ENCODE measurements at regions not wholly inside any gene's neighbourhood (a gene's known extent, or its start where the extent isn't known, plus 50 kb on each side); places are given as distances from the start of the nearest gene placed in this dataset.
"Not testable (repeated sequence)": the region's sequence is repeated elsewhere in the genome, so short reads cannot be mapped to it uniquely, and the experiment has no call there.

GRCh38 chr1:185559151-185559550, 175.0 kb upstream of the HMCN1 start:
- Histone ChIP-seq H3K4me3 (ENCODE audit: low read depth in 1 of 5, low read length in 5 of 5) (no peak overlapping the region), H3K27me3 (ENCODE audit: control insufficient read depth in 5 of 5, insufficient read depth in 4 of 5, low read length in 5 of 5) (no peaks in the 10 kb centered on the region), H3K4me1 (ENCODE audit: control insufficient read depth in 5 of 5, insufficient read depth in 5 of 5, low read length in 5 of 5) (peaks cover 0 to 16% (median 11%) of the 10 kb centered on the region in 5 donors), H3K36me3 (ENCODE audit: control insufficient read depth in 5 of 5, insufficient read depth in 5 of 5, low read length in 5 of 5) (no peaks in the 10 kb centered on the region), H3K27ac (ENCODE audit: low read depth, low read length) (no peak overlapping the region), H3K9me3 (ENCODE audit: control insufficient read depth in 5 of 5, low read length in 5 of 5) (no peaks in the 10 kb centered on the region), H3K9ac (ENCODE audit: low read length in 5 of 5) (no peak overlapping the region)

- H3K36me3 ChIP-seq (ENCODE audit: control insufficient read depth in 5 of 5, insufficient read depth in 5 of 5, low read length in 5 of 5) = no peaks in the 10 kb centered on the region
- no peak overlapping the region for H3K27ac ChIP-seq (ENCODE audit: low read depth, low read length)
- H3K27me3 ChIP-seq (ENCODE audit: control insufficient read depth in 5 of 5, insufficient read depth in 4 of 5, low read length in 5 of 5) = no peaks in the 10 kb centered on the region
- H3K9me3 ChIP-seq (ENCODE audit: control insufficient read depth in 5 of 5, low read length in 5 of 5) = no peaks in the 10 kb centered on the region
- no peak overlapping the region for H3K9ac ChIP-seq (ENCODE audit: low read length in 5 of 5)
- H3K4me1 ChIP-seq (ENCODE audit: control insufficient read depth in 5 of 5, insufficient read depth in 5 of 5, low read length in 5 of 5) = peaks cover 0 to 16% (median 11%) of the 10 kb centered on the region in 5 donors
- no peak overlapping the region for H3K4me3 ChIP-seq (ENCODE audit: low read depth in 1 of 5, low read length in 5 of 5)
Observed at GRCh38 chr1:185556561-185556960, 177.6 kb upstream of the HMCN1 start.

GRCh38 chr1:185555743-185556142, 178.4 kb upstream of the HMCN1 start:
- Histone ChIP-seq H3K27ac (ENCODE audit: low read depth, low read length) (no peak overlapping the region), H3K9ac (ENCODE audit: low read length in 5 of 5) (no peak overlapping the region), H3K4me3 (ENCODE audit: low read depth in 1 of 5, low read length in 5 of 5) (no peak overlapping the region), H3K27me3 (ENCODE audit: control insufficient read depth in 5 of 5, insufficient read depth in 4 of 5, low read length in 5 of 5) (no peaks in the 10 kb centered on the region), H3K9me3 (ENCODE audit: control insufficient read depth in 5 of 5, low read length in 5 of 5) (no peaks in the 10 kb centered on the region), H3K4me1 (ENCODE audit: control insufficient read depth in 5 of 5, insufficient read depth in 5 of 5, low read length in 5 of 5) (peaks cover 0 to 22% (median 15%) of the 10 kb centered on the region in 5 donors), H3K36me3 (ENCODE audit: control insufficient read depth in 5 of 5, insufficient read depth in 5 of 5, low read length in 5 of 5) (no peaks in the 10 kb centered on the region)

- Histone ChIP-seq H3K27ac (ENCODE audit: low read depth, low read length) (no peak overlapping the region), H3K9ac (ENCODE audit: low read length in 5 of 5) (no peak overlapping the region), H3K36me3 (ENCODE audit: control insufficient read depth in 5 of 5, insufficient read depth in 5 of 5, low read length in 5 of 5) (no peaks in the 10 kb centered on the region), H3K4me1 (ENCODE audit: control insufficient read depth in 5 of 5, insufficient read depth in 5 of 5, low read length in 5 of 5) (peaks cover 0 to 11% (median 5%) of the 10 kb centered on the region in 5 donors), H3K4me3 (ENCODE audit: low read depth in 1 of 5, low read length in 5 of 5) (peak overlapping the region in 1 of 5 donors; percentile 2), H3K9me3 (ENCODE audit: control insufficient read depth in 5 of 5, low read length in 5 of 5) (no peaks in the 10 kb centered on the region), H3K27me3 (ENCODE audit: control insufficient read depth in 5 of 5, insufficient read depth in 4 of 5, low read length in 5 of 5) (no peaks in the 10 kb centered on the region)
Observed at GRCh38 chr1:185551008-185551407, 183.2 kb upstream of the HMCN1 start.

GRCh38 chr1:185549906-185550305, 184.3 kb upstream of the HMCN1 start:
- Histone ChIP-seq H3K4me1 (ENCODE audit: control insufficient read depth in 5 of 5, insufficient read depth in 5 of 5, low read length in 5 of 5) (peaks cover 0 to 11% (median 5%) of the 10 kb centered on the region in 5 donors), H3K9ac (ENCODE audit: low read length in 5 of 5) (no peak overlapping the region), H3K9me3 (ENCODE audit: control insufficient read depth in 5 of 5, low read length in 5 of 5) (no peaks in the 10 kb centered on the region), H3K27me3 (ENCODE audit: control insufficient read depth in 5 of 5, insufficient read depth in 4 of 5, low read length in 5 of 5) (no peaks in the 10 kb centered on the region), H3K27ac (ENCODE audit: low read depth, low read length) (no peak overlapping the region), H3K4me3 (ENCODE audit: low read depth in 1 of 5, low read length in 5 of 5) (no peak overlapping the region), H3K36me3 (ENCODE audit: control insufficient read depth in 5 of 5, insufficient read depth in 5 of 5, low read length in 5 of 5) (no peaks in the 10 kb centered on the region)

- Histone ChIP-seq H3K36me3 (ENCODE audit: control insufficient read depth in 5 of 5, insufficient read depth in 5 of 5, low read length in 5 of 5) (no peaks in the 10 kb centered on the region), H3K27me3 (ENCODE audit: control insufficient read depth in 5 of 5, insufficient read depth in 4 of 5, low read length in 5 of 5) (no peaks in the 10 kb centered on the region), H3K27ac (ENCODE audit: low read depth, low read length) (no peak overlapping the region), H3K9me3 (ENCODE audit: control insufficient read depth in 5 of 5, low read length in 5 of 5) (no peaks in the 10 kb centered on the region), H3K4me3 (ENCODE audit: low read depth in 1 of 5, low read length in 5 of 5) (no peak overlapping the region), H3K4me1 (ENCODE audit: control insufficient read depth in 5 of 5, insufficient read depth in 5 of 5, low read length in 5 of 5) (peaks cover 0 to 14% (median 3%) of the 10 kb centered on the region in 5 donors), H3K9ac (ENCODE audit: low read length in 5 of 5) (no peak overlapping the region)
Observed at GRCh38 chr1:185546029-185546428, 188.2 kb upstream of the HMCN1 start.

GRCh38 chr1:185541871-185542301, 192.3 kb upstream of the HMCN1 start:
- Histone ChIP-seq H3K27ac (ENCODE audit: low read depth, low read length) (no peak overlapping the region), H3K27me3 (ENCODE audit: control insufficient read depth in 5 of 5, insufficient read depth in 4 of 5, low read length in 5 of 5) (no peaks in the 10 kb centered on the region), H3K4me1 (ENCODE audit: control insufficient read depth in 5 of 5, insufficient read depth in 5 of 5, low read length in 5 of 5) (peaks cover 0 to 18% (median 11%) of the 10 kb centered on the region in 5 donors), H3K4me3 (ENCODE audit: low read depth in 1 of 5, low read length in 5 of 5) (no peak overlapping the region), H3K36me3 (ENCODE audit: control insufficient read depth in 5 of 5, insufficient read depth in 5 of 5, low read length in 5 of 5) (no peaks in the 10 kb centered on the region), H3K9ac (ENCODE audit: low read length in 5 of 5) (no peak overlapping the region), H3K9me3 (ENCODE audit: control insufficient read depth in 5 of 5, low read length in 5 of 5) (no peaks in the 10 kb centered on the region)

GRCh38 chr1:185540295-185540694, 193.9 kb upstream of the HMCN1 start:
- Histone ChIP-seq H3K9ac (ENCODE audit: low read length in 5 of 5) (no peak overlapping the region), H3K9me3 (ENCODE audit: control insufficient read depth in 5 of 5, low read length in 5 of 5) (no peaks in the 10 kb centered on the region), H3K27me3 (ENCODE audit: control insufficient read depth in 5 of 5, insufficient read depth in 4 of 5, low read length in 5 of 5) (no peaks in the 10 kb centered on the region), H3K27ac (ENCODE audit: low read depth, low read length) (no peak overlapping the region), H3K36me3 (ENCODE audit: control insufficient read depth in 5 of 5, insufficient read depth in 5 of 5, low read length in 5 of 5) (no peaks in the 10 kb centered on the region), H3K4me1 (ENCODE audit: control insufficient read depth in 5 of 5, insufficient read depth in 5 of 5, low read length in 5 of 5) (peaks cover 0 to 23% (median 14%) of the 10 kb centered on the region in 5 donors), H3K4me3 (ENCODE audit: low read depth in 1 of 5, low read length in 5 of 5) (no peak overlapping the region)

- Histone ChIP-seq H3K27ac (ENCODE audit: low read depth, low read length) (no peak overlapping the region), H3K9me3 (ENCODE audit: control insufficient read depth in 5 of 5, low read length in 5 of 5) (no peaks in the 10 kb centered on the region), H3K9ac (ENCODE audit: low read length in 5 of 5) (no peak overlapping the region), H3K4me1 (ENCODE audit: control insufficient read depth in 5 of 5, insufficient read depth in 5 of 5, low read length in 5 of 5) (peaks cover 0 to 32% (median 19%) of the 10 kb centered on the region in 5 donors), H3K4me3 (ENCODE audit: low read depth in 1 of 5, low read length in 5 of 5) (no peak overlapping the region), H3K36me3 (ENCODE audit: control insufficient read depth in 5 of 5, insufficient read depth in 5 of 5, low read length in 5 of 5) (no peaks in the 10 kb centered on the region), H3K27me3 (ENCODE audit: control insufficient read depth in 5 of 5, insufficient read depth in 4 of 5, low read length in 5 of 5) (no peaks in the 10 kb centered on the region)
Observed at GRCh38 chr1:185539277-185539943, 194.8 kb upstream of the HMCN1 start.

GRCh38 chr1:185538309-185538898, 195.8 kb upstream of the HMCN1 start:
- peaks cover 2 to 40% (median 24%) of the 10 kb centered on the region in 5 donors for H3K4me1 ChIP-seq (ENCODE audit: control insufficient read depth in 5 of 5, insufficient read depth in 5 of 5, low read length in 5 of 5)
- H3K9me3 ChIP-seq (ENCODE audit: control insufficient read depth in 5 of 5, low read length in 5 of 5); H3K9ac ChIP-seq (ENCODE audit: low read length in 5 of 5); H3K4me3 ChIP-seq (ENCODE audit: low read depth in 1 of 5, low read length in 5 of 5); H3K36me3 ChIP-seq (ENCODE audit: control insufficient read depth in 5 of 5, insufficient read depth in 5 of 5, low read length in 5 of 5); H3K27ac ChIP-seq (ENCODE audit: low read depth, low read length); H3K27me3 ChIP-seq (ENCODE audit: control insufficient read depth in 5 of 5, insufficient read depth in 4 of 5, low read length in 5 of 5): not testable (repeated sequence)
